VCaP (cell line): ENCODE measurements at regions not wholly inside any gene's neighbourhood (a gene's known extent, or its start where the extent isn't known, plus 50 kb on each side); places are given as distances from the start of the nearest gene placed in this dataset.

Experiments
- H3K27ac ChIP-seq: fragments of 450-650 bp; 2 replicates; pipeline ENCODE4 v1.5.1; 2017
- CTCF ChIP-seq: fragments of 450-650 bp; conservative IDR thresholded peaks from 2 replicates; pipeline ENCODE4 v1.5.1; 2017; ENCODE audit warnings: mild to moderate bottlenecking, moderate library complexity

GRCh38 chr4:31071508-31072486 is 351.6 kb downstream of the PCDH7 start:
- no peak overlapping the region for H3K27ac ChIP-seq
- TF ChIP-seq CTCF, result no peak

GRCh38 chr4:31075969-31076368 is 355.8 kb downstream of the PCDH7 start:
- no peak for TF ChIP-seq CTCF
- no peak overlapping the region for H3K27ac ChIP-seq

- no peak for TF ChIP-seq CTCF
- H3K27ac ChIP-seq, result no peak overlapping the region
Measured at GRCh38 chr4:31078661-31079060, 358.5 kb downstream of the PCDH7 start.

- no peak overlapping the region for H3K27ac ChIP-seq
- TF ChIP-seq CTCF, result no peak
Measured at GRCh38 chr4:31080887-31081286, 360.7 kb downstream of the PCDH7 start.

- no peak overlapping the region for H3K27ac ChIP-seq
- no peak for TF ChIP-seq CTCF
Measured at GRCh38 chr4:31081366-31081765, 361.2 kb downstream of the PCDH7 start.

- no peak for TF ChIP-seq CTCF
- no peak overlapping the region for H3K27ac ChIP-seq
Measured at GRCh38 chr4:31083456-31083855, 363.3 kb downstream of the PCDH7 start.

GRCh38 chr4:31084806-31085416 is 364.7 kb downstream of the PCDH7 start:
- TF ChIP-seq CTCF, result no peak
- no peak overlapping the region for H3K27ac ChIP-seq
